Epidermal melanocyte (primary cell): ENCODE measurements at regions not wholly inside any gene's neighbourhood (a gene's known extent, or its start where the extent isn't known, plus 50 kb on each side); places are given as distances from the start of the nearest gene placed in this dataset.
"Not testable (repeated sequence)": the region's sequence is repeated elsewhere in the genome, so short reads cannot be mapped to it uniquely, and the experiment has no call there.

Source experiments
- DNase-seq: peaks from one replicate; pipeline ENCODE4 v3.0.0; 2011; ENCODE audit warnings: low spot score; ENCODE audit not compliant: insufficient read length

DNA sequence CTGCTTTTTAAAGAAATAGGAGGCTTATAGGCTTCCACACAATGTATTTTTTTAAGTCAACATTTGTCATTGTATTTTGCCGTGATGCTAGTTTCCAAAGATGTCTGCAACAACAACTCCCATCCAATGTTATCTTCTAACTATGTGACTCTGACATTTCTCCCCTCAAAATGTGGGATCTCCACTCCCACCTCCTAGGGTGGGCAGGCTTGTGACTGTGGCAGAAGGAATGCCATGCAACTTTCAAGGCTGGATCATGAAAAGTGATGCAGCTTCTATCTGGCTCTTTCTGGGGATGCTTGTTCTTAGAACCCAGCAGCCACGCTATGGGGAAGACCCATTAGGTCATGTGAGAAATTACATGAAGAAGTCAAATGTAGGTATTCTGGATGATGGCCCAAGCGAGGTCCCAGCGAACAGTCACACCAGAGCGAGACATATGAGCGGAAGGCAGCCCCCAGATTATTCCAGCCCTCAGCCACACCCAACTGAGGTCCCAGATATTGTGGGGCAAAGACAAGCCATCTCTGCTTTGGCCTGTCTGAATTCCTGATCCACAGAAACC lies 124.3 kb downstream of the BDH1 start:
- DNase-seq, result no peak

DNA sequence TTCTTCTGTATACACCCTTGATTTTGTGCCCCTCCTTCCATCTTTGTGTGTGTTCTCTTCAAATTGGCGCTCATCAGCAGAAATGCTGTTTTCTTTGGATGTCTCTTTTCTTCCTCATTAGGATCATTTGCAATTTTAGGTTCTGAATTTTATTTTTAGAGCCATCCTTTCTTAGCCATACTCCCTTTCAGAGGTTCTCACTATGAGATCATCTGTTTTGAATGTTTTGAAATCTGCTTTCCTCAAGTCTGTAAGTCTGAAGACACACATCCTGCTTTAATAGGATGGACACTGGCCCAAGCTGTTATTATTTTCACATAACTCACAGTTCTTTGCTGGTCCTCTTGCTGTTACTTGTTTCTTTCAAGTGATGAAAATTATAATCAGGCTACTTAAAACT lies 124.8 kb downstream of the BDH1 start:
- DNase-seq, result no peak

DNA sequence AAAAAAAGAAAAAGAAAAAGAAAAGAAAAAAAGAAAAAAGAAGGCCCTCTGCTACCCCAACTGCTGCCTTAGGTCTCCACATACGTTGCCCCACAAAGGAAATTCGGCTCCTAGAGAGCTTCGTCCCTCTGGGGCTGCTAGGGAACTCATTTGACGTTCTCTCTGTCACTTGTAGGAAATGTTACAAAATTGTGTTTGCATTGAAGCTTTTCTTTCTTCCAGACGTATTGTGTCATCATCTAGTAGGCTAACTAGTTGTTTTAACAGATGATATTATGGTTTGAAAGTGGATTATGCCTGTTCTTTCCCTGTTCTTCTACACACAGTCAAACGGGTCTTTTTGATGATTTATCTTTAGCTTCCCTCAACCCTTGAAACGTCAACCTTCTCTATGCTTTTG lies 125.3 kb downstream of the BDH1 start:
- DNase-seq, result no peak

DNA sequence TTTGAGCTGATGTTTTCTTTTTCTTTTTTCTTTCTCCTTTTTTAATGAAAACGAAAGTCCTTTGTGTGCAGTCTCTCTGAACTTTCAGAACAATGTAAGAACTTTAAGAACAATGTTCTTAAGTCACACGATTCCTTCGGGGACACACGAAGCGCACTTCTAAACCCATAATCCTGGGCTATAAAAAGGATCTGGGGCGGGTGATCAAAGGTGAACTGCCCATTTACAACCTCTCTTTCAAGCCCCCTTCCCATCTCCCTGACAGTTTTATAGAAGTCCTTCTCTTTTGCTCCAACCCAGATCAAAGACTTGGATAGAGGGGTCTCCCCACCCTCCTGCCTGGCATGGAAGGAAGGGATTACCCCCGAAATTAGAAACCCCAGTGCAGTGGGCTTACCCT lies 126.8 kb downstream of the BDH1 start:
- DNase-seq, result no peak

DNA sequence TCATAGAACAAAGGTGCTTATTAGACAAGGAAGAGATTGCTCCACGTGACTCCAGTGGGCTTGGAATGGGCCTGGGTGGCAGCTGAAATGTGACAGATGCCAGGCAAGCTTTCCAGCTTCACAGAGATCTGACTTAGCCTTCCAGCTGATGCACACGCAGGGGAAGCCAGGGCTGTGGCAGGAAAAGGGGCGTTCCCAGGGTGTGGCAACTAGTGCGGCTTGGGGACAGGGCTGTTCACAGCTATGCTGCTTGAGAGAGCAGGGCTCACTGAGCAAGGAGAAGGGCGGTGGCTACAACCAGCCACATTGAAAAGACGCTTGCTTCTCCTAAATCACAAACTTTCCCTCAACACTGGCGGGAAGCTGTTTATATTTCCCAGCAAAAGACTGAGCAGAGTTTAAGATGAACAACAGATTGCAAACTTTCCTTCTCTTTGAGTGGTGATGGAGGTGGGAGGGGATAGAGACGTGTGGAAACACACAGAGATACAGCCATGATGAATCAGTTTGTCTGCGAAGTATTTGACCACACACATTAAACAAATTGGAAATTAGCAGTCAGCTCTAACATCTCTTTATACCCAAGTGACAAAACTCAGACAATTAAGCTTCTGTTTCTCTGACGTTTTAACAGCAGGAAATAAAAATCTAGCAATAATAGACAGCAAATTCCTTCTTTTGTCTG lies 127.5 kb downstream of the BDH1 start:
- DNase-seq, result peak; percentile 42

DNA sequence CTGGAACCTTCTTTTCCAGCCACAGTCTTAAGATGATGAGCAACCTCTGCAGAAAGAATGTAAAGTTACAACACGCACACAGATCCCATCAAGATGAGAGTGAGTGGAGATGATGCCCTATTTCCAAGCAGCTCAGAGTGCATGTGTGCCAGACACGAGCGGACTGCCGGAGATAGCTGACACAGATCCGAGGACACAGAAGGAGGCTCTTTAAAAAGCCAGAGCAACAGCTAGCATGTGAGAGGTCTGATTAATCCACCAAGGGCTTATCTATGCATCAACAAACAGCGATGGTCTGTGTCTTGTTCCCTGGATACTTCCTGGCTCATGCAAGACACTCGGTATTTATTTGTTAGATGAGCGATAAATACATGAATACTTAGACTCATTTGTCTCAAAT lies 128.6 kb upstream of the DLG1 start:
- no peak for DNase-seq

DNA sequence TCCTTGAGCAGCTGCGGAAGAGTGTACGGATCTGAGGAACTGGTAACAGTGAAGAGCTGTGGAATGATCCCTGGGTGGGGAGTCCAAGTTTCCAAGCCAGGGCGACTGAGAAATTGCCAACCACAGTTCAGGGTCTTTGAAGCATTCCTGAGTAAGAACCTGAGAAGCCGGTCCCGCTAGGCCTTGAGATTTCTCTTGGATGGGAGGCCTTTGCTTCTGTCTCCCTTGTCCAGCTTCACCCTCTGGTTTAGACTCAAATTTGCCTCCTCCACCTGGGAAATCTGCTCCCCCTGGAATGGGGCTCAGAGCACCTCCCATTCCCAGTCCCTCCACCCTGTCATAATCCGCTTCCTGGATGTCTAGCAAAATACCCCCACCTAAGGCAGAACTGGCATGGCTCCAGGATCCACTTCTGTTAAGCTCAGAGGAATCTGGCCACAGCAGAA lies 127.7 kb upstream of the DLG1 start:
- no peak for DNase-seq

DNA sequence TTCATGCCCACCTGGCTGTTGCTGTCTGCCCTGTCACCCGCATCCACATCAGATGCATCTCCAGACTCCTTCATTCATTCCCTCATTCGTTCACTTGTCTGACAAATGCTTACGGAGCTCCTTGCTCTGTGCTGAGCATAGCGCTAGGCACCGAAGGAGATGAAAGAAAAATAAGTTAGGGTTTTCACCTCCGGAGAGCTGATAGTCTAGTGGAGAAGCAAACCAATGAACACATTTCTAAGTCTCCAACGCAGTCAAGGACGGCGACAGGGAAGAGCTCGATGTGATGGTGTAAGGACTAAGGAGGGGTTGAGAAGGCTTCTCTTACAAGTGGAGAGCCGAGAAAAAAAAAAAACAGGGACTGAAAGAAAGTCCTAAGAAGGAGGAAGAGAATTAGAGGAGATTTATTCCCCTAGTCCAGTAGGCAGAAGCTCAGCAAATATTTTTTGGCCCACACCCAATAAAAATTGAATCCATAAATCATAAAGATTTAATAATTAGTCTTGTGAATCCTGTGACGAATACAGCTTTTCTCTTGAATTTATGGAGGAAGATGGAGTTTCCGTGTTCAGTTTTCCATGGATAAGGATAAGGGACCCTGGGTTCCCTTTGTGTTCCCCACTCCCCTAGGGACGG lies 127.2 kb upstream of the DLG1 start:
- no peak for DNase-seq

DNA sequence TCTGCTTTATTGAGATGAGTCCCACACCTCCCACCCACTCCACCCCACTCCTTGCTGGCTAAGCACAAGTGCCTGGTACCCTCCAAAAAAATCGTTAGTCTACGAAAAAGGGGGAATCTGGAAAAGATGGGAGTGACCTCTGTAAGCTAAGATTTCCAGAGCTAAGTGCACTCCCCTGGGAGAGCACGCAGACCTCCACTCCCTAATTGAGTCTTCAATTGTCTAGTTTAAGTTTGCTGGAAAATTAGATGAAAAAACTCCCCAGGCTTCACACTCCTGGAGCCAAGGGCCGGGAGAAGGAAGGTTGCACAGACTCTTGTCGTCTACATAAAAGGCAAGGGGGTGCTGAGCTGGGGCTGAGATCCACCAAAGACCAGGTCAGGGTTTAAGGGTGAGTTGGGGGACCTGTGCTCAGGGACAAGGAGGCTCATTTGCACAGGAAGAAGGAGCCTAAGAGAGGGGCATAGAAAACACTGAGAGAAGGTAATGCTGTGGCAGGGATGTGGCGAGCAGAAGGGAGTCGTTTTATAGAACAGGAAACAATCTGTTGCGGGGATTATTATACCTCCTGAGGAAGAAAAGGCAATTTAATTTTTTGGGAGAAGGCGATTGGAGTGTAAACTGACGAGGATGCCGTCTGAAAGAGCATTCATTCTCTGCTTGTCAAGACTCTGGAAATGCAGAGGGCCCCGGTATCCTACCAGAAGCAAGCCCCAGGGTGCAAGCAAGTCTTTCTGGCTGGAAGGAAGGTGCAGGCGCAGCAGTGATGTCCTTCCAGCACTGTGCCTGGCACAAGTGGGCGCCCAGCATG lies 126.5 kb upstream of the DLG1 start:
- DNase-seq, result no peak

DNA sequence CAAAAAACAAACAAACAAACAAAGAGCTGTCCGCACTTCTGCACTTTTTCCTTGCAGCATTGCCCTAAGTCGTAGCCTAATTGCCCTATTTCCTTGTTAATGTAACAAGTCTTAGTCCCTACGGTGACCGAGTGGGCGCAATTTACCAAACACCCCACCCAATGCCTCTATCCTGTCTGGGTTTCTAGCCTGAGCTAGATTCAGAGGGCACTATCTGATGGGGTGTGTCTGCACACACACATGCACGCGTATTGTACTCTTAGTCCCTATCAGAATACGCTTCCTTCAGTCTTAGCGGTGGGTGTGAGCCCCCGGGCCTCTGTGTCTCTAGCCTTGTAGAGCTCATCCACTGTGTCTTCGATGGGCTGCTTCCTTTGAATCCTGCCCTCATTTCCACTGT lies 125.9 kb upstream of the DLG1 start:
- no peak for DNase-seq

DNA sequence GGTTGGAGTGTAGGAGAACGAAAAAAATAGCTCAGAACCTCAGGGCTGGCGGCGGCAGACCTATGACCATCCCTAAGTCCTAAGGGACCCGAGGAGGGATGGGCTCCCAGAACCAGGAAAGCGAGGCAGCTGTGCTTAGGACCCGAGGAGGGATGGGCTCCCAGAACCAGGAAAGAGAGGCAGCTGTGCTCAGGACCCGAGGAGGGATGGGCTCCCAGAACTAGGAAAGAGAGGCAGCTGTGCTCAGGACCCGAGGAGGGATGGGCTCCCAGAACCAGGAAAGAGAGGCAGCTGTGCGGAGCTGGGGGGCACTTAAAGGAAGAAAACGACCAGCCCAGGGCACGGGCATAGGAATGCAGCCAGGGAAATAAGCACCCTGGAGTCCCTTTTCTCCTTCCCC lies 125.0 kb upstream of the DLG1 start:
- no peak for DNase-seq

DNA sequence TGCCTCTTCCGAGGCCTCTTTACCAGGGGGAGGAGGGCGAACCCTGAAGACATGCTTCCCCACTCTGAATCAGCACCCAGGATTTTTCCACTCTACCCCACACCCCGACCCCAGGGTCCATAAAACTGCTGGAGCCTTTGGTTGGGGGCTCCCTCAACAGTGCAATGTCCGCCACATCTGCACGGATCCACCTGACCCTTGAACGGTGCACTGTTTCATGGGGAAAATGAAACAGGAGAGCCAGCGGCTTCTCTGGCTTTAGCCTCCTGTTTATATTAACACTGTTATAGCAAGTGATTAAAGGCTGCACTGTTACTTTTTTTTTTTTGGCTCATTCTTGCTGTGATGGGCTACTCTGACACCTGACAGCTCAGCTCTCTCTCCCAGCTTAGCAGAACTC lies 124.1 kb upstream of the DLG1 start:
- DNase-seq, result no peak

DNA sequence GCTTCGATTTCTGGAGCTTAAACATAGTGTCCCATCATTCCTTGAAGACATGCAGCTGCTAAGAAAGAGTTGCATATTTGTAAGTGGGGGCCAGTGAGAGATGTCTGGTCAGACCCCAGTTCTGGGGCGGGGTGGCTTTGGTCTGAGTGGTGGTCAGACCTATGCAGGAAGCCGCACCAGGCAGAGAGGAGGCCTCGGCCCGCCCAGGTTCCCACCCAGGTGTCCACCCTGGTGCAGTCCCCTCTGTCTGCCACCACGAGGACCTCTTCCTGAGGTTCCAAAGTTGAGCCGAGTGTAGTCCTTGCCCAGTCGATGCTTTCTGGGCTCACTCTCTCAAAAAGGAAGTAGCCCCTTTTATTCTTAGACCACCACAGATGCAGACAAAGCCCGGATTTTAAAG lies 122.6 kb upstream of the DLG1 start:
- no peak for DNase-seq

DNA sequence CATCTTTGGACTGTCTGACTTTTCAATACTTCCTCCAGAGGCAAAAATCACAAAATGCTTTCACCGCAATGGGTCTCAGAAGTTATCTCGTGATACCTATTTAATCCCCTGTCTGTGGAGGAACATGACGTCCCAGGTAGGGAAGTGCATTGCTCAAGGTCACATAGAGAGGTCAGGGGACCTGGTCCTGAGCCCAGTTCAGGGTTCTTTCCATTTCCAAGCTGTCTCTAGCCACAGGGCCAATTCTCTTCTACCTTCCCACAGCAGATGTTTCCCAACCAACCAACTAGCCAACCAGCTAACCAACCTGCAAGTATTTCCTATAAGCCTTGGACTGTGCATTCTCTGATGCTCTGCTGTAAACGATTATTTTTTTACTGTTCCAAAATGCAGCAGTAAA lies 122.2 kb upstream of the DLG1 start:
- no peak for DNase-seq

DNA sequence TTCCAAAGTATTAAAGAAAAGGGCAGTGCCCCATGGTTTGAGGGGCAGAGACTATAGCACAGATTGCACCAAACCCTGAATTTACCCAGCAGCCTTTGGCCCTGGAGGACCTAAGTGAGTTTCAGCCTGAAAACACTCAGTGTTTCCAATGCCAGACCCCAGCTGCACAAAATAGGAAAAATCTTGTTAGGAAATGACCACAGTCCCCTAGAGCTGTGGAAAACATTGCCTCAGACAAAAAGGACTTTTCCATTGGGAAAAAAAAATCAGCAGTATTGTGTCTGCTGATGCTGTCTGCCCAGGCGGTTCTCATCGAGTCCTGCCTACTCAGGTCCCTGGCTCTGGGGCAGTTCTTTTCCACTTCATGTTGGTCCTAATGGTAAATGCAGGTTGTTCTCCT lies 121.7 kb upstream of the DLG1 start:
- no peak for DNase-seq

DNA sequence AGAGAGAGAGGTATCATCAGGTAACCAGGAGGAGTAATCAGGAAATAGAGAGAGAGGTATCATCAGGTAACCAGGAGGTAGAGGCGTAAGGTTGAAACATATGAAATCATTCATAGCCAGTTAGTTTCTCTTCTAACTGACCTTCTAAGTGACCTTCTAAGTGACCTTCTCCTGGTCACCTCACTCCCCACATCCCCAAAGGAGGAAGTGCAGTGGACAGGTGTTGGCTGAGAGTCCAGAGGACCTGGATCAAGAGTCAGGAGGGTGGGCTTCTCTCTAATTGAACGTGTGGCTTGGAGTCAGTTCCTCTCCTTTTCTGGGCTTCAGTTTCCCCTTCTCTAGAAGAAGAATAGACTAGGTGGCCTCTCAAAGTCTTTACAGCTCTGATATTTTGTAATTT lies 121.3 kb upstream of the DLG1 start:
- DNase-seq, result no peak

DNA sequence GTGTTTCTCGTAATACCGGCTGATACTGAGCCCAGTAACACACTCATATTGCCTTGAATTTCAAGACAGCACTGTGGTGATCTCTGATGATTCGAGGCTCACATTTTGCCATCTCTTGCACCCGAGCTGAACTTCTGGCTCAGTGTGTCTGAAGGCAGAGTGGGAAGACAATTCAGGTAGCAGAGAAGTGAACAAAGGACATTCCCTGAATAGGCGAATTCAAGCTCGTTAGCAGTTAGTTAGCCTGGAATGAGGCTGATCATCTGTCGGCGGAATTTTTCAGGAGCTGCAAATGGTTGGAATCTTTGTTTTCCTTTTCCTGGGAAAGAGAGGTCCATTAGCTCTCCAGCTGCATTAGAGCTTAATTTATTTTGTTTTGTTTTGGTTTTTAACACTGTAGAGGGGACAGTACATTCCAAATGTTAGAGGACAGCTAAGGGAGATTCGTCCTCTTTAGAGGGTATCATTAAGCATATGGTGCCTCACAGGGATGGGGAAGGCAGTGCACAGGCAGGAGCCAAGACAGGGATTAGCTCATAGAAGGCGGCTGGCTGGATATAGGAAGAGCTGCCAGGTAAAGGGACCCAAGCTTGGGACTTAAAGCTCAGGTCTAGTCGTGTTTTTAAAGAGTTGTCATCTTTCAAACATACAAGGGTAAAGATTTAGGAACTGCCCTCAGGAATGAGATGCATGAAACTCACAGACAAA lies 119.7 kb upstream of the DLG1 start:
- no peak for DNase-seq

DNA sequence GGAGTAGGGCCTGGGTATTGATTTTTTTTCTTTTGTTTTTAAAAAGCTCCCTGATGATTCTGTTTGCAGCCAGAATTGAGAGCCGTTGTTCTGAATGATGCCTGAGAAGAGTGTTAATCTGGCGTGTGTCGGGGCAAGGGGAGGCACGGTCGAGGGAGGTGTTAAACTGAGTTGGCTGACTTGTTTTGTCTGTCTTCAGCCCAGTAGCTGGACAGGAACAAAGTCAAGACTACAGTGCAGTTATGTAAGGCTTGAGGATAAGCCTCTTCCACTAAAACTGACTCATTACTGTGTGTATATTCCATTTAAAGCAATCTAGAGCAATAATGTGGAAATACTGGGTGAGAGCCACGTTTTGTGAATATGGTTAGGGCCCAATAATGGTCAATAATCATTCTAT lies 119.0 kb upstream of the DLG1 start:
- no peak for DNase-seq

DNA sequence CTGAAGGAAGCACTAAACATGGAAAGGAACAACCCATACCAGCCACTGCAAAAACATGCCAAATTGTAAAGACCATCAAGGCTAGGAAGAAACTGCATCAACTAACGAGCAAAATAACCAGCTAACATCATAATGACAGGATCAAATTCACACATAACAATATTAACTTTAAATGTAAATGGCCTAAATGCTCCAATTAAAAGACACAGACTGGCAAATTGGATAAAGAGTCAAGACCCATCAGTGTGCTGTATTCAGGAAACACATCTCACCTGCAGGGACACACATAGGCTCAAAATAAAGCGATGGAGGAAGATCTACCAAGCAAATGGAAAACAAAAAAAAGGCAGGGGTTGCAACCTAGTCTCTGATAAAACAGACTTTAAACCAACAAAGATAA lies 113.5 kb upstream of the DLG1 start:
- DNase-seq, result not testable (repeated sequence)

DNA sequence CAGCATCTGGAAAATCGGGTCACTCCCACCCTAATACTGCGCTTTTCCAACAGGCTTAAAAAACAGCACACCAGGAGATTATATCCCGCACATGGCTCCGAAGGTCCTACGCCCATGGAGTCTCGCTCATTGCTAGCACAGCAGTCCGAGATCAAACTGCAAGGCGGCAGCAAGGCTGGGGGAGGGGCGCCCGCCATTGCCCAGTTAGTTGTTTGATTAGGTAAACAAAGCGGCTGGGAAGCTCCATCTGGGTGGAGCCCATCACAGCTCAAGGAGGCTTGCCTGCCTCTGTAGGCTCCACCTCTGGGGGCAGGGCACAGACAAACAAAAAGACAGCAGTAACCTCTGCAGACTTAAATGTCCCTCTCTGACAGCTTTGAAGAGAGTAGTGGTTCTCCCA lies 111.8 kb upstream of the DLG1 start:
- DNase-seq, result not testable (repeated sequence)

DNA sequence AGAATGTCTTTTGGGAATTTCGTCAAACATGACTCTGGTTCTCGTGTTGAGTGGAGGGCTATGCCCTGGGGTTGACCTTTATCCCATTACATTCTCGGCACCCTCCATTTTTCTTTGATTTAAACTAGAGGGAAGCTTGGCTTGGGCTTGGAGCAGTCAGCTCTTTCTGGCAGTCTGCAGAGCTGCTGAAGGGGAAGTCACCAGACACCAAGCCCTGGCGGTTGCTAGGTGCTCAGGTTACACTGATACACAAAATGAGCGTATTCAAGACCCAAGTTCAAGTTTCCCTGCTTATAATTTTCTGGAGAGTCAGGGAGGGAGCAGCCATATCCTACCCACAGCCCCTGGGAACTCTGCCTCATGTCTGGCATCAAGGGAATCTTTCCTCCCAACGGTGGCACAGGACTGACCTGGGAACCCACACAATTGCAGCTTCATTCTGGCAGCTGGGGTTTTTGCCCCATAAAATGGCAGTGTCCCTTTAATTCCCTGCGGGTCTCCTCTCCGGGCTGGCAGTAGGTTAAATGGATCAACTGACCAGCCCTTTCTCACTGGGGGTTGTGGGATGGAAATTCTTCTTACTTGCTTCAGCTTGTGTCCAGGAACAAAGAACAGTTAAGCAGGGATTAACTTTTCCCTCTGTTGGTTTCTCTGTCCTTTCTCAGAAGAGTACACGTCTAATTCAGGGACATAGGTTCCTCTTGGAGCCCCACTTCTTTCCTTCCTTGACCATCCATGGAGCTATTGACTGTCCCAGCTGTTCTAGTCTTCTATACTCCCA lies 110.0 kb upstream of the DLG1 start:
- DNase-seq, result no peak
